ENCODE measurements at regions not wholly inside any gene's neighbourhood (a gene's known extent, or its start where the extent isn't known, plus 50 kb on each side); places are given as distances from the start of the nearest gene placed in this dataset.

DNA sequence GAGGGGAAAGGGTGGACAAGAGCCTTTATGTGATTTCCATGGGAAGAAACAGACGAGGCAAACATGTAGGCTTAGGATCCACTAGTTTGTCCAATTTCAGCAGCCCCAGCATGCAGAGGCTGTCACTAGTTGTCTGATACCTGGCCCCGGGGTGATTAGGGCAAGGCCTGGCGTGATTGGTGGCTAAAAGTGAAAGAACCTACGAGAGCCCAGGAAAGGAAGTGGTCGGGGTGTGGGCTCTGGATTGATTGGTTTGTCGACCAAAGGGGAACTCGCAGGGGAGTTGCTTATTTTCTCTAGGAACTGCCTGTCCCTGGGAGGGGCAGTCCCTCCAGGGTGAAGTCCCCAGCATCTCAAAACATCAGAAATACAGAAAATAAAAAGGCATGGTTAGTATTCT, 64.2 kb upstream of the UQCRFS1 start:
- TF ChIP-seq, protein P1, sequence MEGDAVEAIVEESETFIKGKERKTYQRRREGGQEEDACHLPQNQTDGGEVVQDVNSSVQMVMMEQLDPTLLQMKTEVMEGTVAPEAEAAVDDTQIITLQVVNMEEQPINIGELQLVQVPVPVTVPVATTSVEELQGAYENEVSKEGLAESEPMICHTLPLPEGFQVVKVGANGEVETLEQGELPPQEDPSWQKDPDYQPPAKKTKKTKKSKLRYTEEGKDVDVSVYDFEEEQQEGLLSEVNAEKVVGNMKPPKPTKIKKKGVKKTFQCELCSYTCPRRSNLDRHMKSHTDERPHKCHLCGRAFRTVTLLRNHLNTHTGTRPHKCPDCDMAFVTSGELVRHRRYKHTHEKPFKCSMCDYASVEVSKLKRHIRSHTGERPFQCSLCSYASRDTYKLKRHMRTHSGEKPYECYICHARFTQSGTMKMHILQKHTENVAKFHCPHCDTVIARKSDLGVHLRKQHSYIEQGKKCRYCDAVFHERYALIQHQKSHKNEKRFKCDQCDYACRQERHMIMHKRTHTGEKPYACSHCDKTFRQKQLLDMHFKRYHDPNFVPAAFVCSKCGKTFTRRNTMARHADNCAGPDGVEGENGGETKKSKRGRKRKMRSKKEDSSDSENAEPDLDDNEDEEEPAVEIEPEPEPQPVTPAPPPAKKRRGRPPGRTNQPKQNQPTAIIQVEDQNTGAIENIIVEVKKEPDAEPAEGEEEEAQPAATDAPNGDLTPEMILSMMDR (IDR thresholded peaks at IDR 0.05), result no peak
- TF ChIP-seq POLR2AphosphoS5 (IDR thresholded peaks at IDR 0.05; ENCODE audit: insufficient read depth in 1 of 2, low read depth in 1 of 2), result no peak
- TF ChIP-seq POLR2A (IDR thresholded peaks at IDR 0.05), result no peak
